ENCODE measurements at regions not wholly inside any gene's neighbourhood (a gene's known extent, or its start where the extent isn't known, plus 50 kb on each side); places are given as distances from the start of the nearest gene placed in this dataset.
"Not testable (repeated sequence)": the region's sequence is repeated elsewhere in the genome, so short reads cannot be mapped to it uniquely, and the experiment has no call there.

DNA sequence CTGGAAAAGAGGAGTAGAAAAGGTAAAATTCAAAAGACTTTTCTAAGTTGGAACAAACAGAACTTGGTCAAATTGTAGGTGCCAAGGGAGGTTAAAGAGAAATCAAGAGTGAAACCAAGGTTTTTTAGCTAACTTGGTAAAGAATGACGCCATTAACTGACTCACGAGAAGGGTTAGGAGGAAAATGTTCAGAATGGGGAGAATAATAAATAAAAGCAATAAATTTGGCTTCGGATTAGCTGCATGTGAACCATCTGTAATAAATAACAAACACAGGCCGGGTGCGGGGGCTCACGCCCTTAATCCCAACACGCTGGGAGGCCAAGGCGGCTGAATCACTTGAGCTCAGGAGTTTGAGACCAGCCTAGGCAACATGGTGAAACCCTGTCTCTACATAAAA, 71.9 kb upstream of the SRRM3 start:
- TF ChIP-seq, protein P1, sequence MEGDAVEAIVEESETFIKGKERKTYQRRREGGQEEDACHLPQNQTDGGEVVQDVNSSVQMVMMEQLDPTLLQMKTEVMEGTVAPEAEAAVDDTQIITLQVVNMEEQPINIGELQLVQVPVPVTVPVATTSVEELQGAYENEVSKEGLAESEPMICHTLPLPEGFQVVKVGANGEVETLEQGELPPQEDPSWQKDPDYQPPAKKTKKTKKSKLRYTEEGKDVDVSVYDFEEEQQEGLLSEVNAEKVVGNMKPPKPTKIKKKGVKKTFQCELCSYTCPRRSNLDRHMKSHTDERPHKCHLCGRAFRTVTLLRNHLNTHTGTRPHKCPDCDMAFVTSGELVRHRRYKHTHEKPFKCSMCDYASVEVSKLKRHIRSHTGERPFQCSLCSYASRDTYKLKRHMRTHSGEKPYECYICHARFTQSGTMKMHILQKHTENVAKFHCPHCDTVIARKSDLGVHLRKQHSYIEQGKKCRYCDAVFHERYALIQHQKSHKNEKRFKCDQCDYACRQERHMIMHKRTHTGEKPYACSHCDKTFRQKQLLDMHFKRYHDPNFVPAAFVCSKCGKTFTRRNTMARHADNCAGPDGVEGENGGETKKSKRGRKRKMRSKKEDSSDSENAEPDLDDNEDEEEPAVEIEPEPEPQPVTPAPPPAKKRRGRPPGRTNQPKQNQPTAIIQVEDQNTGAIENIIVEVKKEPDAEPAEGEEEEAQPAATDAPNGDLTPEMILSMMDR (conservative IDR thresholded peaks at IDR 0.05), result no peak
- H3K27ac ChIP-seq, result peak overlapping the region; percentile 42; the same call in 1 of the 2 replicates

DNA sequence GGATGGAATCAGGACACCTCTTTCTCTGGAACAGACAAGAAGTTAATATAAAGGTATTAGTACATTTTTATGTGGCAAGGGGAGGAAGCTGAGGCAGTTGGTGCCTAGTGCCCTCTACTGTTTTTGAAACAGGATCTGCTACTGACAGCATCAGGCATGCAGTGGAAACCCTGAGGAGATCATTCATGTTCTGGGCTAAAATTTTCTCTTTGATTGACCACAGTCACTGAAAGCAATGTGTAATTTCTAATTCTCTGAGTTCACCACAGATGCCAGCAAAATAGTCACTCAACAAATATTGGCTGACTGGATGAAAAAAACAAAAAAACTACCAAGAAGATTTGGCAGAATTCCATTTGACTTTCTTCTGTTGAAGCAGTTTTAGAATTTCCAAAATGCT, 71.0 kb upstream of the SRRM3 start:
- TF ChIP-seq, protein P1 (conservative IDR thresholded peaks at IDR 0.05), result peak; percentile 90
- peak overlapping the region; percentile 42; the same call in 1 of the 2 replicates for H3K27ac ChIP-seq

DNA sequence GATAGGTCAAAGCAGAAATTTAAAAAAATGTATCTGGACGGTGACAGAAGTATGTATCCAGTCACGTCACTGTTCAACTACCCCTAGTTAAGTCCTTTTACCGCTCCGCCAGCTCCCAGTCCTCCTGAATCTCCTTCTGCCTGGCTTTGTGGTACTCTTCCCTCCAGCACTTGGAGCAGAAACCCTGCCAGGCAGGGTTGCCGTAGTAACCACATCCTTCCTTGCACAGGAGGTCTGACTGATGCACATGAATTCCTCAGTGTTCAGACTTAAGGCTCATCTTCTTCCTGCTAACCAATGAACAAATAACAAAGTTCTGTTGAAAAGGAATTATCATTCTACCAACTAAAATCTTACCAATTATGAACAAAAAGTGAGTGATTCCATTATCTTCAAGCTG, 69.8 kb upstream of the SRRM3 start:
- H3K27ac ChIP-seq, result not testable (repeated sequence)

DNA sequence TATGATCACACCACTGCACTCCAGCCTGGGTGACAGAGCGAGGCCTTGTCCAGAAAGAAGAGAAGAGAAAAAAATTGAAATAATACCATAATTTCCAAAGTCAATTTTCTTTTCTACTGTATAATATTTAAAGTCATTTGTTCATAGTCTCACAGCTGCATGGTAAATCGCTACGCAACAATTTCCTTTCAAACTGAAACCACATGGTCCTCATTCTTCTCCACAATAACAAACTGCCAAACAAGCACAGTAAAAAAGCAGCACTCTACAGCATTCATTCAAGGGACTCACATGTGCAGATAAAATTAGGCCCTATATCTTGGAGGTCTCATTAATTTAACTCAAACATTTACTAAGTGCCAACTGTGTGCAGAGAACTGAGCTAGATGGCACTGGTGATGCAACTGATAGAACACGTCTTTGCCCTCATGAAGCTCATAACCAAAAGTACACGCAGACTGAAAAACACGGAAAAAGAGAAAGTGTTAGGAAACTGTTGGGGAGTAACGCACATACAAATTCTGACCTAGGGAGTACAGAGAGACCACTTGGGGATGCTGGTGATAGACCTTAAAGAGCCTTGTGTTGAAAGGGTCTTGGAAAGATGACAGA, 68.4 kb upstream of the SRRM3 start:
- TF ChIP-seq, protein P1 (conservative IDR thresholded peaks at IDR 0.05), result no peak
- H3K27ac ChIP-seq, result peak overlapping the region; percentile 20

DNA sequence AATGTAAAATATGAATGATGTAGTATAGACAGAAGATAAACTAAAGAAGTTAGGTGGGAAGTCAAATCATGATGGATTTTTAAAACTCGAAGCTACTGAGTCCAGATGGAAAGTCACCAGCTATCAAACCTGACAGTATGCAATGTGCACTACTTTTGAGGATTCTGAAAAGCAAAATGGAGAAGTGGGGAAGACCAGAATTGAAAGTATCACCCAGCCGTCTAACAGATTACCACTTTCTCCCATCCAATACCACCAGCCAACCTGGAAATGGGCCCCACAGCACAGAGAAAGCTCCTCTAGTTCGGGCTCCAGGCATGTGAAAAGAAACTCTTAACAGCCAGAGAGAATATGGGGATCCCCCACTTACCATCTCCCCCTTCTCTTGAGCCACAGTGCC, 67.9 kb upstream of the SRRM3 start:
- TF ChIP-seq, protein P1 (conservative IDR thresholded peaks at IDR 0.05), result no peak
- H3K27ac ChIP-seq, result peak overlapping the region; percentile 20

DNA sequence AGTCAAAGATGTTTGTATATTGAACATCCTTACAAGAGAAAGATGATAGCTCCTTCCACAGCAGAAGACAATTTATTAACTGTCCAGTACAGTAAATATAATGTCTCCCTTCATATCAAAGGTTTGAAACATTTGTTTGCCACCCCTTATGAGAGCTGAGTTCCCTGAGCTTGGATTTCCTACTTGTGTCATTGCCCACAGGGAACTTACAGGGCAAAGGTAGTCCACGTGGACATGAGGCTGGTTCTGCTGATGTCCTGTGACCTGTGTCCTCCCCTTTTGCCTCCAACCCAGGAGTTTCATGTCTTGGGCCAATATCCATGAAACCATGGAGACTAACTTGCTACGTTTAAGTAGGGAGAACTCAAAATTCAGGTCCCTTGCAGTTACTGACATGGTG, 66.4 kb upstream of the SRRM3 start:
- not testable (repeated sequence) for H3K27ac ChIP-seq

DNA sequence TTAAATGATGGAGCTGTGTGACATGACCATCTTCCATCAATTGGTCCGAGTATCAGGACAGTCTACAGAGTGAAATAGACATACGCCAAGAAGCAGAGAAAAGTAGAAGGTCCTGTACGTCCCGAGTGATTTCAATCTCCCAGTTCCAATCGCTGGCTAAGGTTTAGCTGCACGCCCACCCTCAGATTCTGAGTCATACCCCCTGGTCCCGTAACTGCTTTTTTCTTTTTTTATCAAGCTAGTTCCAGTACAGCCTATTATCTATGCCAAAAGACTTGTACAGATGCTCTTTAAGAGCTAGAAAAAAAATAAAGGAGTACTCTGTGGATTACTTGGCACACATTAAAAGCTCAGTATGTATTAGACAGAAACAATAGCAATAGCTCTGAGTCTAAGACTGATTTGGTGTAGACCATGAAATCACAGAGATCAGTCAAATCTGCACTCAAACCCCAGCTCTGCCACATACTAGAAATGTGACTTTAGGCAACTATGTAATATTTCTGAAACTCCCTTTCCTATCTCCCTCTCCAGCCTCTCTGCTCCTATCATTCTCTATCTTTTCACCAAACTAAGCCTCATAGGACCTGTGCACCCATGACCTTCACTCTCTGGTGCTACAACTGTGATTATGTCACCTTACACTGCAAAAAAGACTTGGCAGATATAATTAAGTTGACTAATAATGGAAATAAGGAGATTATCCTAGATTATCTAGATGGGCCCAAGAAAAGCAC, 63.0 kb upstream of the SRRM3 start:
- not testable (repeated sequence) for H3K27ac ChIP-seq

DNA sequence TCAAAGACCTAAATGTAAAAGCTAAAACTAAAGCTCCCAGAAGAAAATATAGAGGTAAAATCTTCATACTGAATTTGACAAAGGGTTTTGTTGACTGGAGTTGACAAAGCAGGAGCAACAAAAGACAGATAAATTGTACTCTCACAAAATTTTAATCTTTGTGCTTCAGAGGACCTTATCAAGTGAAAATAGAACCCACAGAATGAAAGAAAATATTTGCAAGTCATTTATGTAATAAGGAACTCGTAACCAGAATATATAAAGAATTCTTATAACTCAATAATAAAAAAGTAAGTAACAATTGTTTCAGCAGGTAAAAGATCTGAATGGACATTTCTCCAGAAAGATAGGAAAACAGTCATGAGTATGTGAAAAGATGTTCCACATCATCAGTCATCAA, 62.0 kb upstream of the SRRM3 start:
- TF ChIP-seq, protein P1 (conservative IDR thresholded peaks at IDR 0.05), result no peak
- no peak overlapping the region for H3K27ac ChIP-seq

DNA sequence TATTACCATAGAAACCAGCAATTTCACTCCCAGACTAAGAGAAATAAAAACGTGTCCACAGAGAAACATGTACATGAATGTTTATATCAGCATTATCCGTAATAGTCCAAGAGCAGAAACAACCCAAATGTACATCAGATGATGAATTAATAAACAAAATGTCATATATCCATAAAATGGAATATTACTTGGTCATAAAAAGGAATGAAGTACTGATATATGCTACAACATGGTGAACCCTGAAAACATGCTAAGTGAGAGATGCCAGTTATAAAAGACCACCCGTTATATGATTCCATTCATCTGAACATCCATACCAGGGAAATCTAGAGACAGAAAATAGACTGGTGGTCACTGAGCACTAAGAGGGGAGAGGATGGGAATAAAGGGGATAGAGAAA, 61.4 kb upstream of the SRRM3 start:
- not testable (repeated sequence) for H3K27ac ChIP-seq

DNA sequence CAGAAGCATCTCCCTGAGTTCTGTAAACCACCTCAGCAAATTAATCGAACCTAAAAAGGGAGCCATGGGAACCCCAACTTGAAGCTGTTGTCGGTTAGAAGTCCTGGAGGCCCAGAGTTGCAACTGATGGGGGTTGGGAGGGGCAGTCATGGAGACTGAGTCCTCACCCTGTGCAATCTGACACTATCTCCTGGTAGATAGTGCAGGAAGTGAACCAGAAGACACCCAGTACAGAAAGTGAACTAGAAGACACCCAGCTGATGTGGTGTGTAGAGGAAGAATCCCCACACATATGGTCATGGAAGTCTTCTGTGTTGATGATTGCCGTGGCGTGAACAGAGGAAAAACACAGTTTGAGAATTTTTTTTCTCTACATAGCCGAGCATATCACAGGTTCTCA, 58.8 kb upstream of the SRRM3 start:
- no peak overlapping the region for H3K27ac ChIP-seq
- TF ChIP-seq, protein P1 (conservative IDR thresholded peaks at IDR 0.05), result no peak

DNA sequence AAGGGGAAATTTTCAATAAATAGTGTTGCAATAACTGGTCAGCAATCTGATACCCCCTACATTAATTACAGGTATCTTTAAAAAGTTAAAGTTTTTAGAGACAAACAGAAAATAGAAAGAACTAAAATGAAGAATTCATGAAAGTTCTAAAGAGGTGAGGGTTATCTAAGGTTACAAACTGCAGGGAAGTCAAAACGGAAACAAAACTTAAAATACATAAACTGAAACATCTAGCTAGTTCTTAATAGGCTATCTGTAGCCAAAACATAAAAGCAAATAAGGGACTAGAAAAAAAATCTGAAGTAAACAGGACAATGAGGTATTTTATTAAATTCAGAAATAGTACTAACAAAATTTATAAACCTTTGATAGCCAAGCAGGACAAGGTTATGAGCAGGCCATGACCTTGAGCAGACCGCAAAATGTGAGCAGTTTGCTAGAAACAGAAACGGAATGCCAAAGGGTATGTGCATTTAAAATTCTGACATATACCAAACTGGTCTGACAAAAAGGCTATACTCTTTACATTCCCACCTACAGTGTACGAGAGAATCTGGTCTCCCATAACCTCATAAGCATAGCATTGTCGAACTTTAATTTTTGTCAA, 56.9 kb upstream of the SRRM3 start:
- not testable (repeated sequence) for H3K27ac ChIP-seq
